OCI-LY1 (cell line): ENCODE measurements at regions not wholly inside any gene's neighbourhood (a gene's known extent, or its start where the extent isn't known, plus 50 kb on each side); places are given as distances from the start of the nearest gene placed in this dataset.

ENCODE experiments used
- H2AFZ ChIP-seq: fragments of 200-600 bp; sonication (generic), shearing (Covaris generic); 2 replicates; pipeline ENCODE4 v1.6.0; 2014; ENCODE audit warnings: antibody characterized with exemption, mild to moderate bottlenecking, low read length
- H3F3A ChIP-seq: fragments of 200-600 bp; sonication (generic), shearing (Covaris generic); 2 replicates; pipeline ENCODE4 v1.6.0; 2014; ENCODE audit warnings: mild to moderate bottlenecking, antibody characterized with exemption, low read length, moderate library complexity; ENCODE audit not compliant: insufficient read depth
- H3K27ac ChIP-seq: fragments of 200-600 bp; sonication (generic); 2 replicates; pipeline ENCODE4 v1.5.1; 2014; ENCODE audit warnings: low read length, mixed run types, mild to moderate bottlenecking, low read depth; ENCODE audit not compliant: poor library complexity, severe bottlenecking
- H3K27me3 ChIP-seq: fragments of 200-600 bp; sonication (generic); 2 replicates; pipeline ENCODE4 v1.6.0; 2014; ENCODE audit warnings: antibody characterized with exemption, mild to moderate bottlenecking, low read length, moderate library complexity; ENCODE audit not compliant: insufficient read depth
- H3K36me3 ChIP-seq: fragments of 200-600 bp; sonication (generic); 2 replicates; pipeline ENCODE4 v1.6.1; 2014; ENCODE audit warnings: mild to moderate bottlenecking, antibody characterized with exemption, low read length, moderate library complexity, mixed read lengths; ENCODE audit not compliant: insufficient read depth
- H3K4me1 ChIP-seq: fragments of 200-600 bp; sonication (generic); 2 replicates; pipeline ENCODE4 v1.5.1; 2014; ENCODE audit warnings: mild to moderate bottlenecking, low read length, moderate library complexity; ENCODE audit not compliant: insufficient read depth, severe bottlenecking
- H3K4me2 ChIP-seq: fragments of 200-600 bp; sonication (generic), shearing (Covaris generic); 2 replicates; pipeline ENCODE4 v1.6.1; 2014; ENCODE audit warnings: low read length
- H3K4me3 ChIP-seq: fragments of 200-600 bp; sonication (generic); 2 replicates; pipeline ENCODE4 v1.5.1; 2014; ENCODE audit warnings: low read length, low read depth, mild to moderate bottlenecking, mixed read lengths; ENCODE audit not compliant: poor library complexity, severe bottlenecking
- H3K79me2 ChIP-seq: fragments of 200-600 bp; shearing (Covaris generic); 2 replicates; pipeline ENCODE4 v1.6.1; 2016; ENCODE audit warnings: mixed run types, low read length, mixed read lengths; ENCODE audit not compliant: insufficient read depth
- H3K9ac ChIP-seq: fragments of 200-600 bp; sonication (generic), shearing (Covaris generic); 2 replicates; pipeline ENCODE4 v1.6.1; 2014; ENCODE audit warnings: mild to moderate bottlenecking, low read length, mixed read lengths
- H3K9me2 ChIP-seq: fragments of 200-600 bp; sonication (generic), shearing (Covaris generic); 2 replicates; pipeline ENCODE4 v1.6.1; 2014; ENCODE audit warnings: low read depth, mild to moderate bottlenecking, low read length, mixed read lengths
- H3K9me3 ChIP-seq: fragments of 200-600 bp; shearing (Covaris generic); 2 replicates; pipeline ENCODE4 v1.6.1; 2014; ENCODE audit warnings: low read length, mixed read lengths
- H4K20me1 ChIP-seq: fragments of 200-600 bp; sonication (generic), shearing (Covaris generic); 2 replicates; pipeline ENCODE4 v1.6.0; 2016; ENCODE audit warnings: mild to moderate bottlenecking, low read length; ENCODE audit not compliant: insufficient read depth
- EZH2 ChIP-seq: fragments of 200-600 bp; sonication (generic), shearing (Covaris generic); IDR thresholded peaks from 2 replicates; pipeline ENCODE4 v1.8.0; 2017; ENCODE audit warnings: borderline replicate concordance, mixed run types, mild to moderate bottlenecking, antibody characterized with exemption, low read length, moderate library complexity, mixed read lengths
- TF ChIP-seq, protein P1 (sequence below): fragments of 200-600 bp; sonication (generic), shearing (Covaris generic); IDR thresholded peaks from 2 replicates; pipeline ENCODE4 v1.5.1; 2017; ENCODE audit warnings: mild to moderate bottlenecking, antibody characterized with exemption, low read length, moderate library complexity, mixed read lengths

DNA sequence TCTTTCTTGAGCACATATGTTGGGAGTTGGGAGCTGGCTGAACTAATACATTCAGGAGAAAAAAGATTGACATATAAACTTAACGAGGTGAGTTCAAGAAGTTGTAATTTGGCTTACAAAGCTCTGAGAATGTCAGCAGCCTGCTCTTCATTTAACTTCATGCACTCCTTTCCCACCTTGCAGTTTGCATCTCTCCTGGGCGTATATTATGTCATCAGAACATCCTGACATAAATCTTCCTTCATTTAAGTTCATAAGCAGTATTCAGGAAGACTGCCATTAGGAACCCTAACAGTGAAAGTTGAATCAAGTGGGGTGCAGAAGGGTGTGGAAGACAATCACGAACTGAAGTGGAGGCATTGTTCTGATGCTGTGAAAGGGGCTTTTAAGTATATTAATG, 288.1 kb downstream of the ARPP21 start:
- no peaks in the 10 kb centered on the region for H3K9me2 ChIP-seq
- H3K27ac ChIP-seq: no peak overlapping the region
- H3K27me3 ChIP-seq: no peaks in the 10 kb centered on the region
- H3F3A ChIP-seq: no peaks in the 10 kb centered on the region
- H3K4me2 ChIP-seq: no peak overlapping the region
- H3K36me3 ChIP-seq: no peaks in the 10 kb centered on the region
- no peak overlapping the region for H3K9ac ChIP-seq
- H3K4me3 ChIP-seq: no peak overlapping the region
- peak overlapping the region; percentile 44; the same call in 1 of the 2 replicates for H2AFZ ChIP-seq
- no peaks in the 10 kb centered on the region for H4K20me1 ChIP-seq
- no peaks in the 10 kb centered on the region for H3K9me3 ChIP-seq
- no peak for TF ChIP-seq EZH2
- TF ChIP-seq, protein P1, sequence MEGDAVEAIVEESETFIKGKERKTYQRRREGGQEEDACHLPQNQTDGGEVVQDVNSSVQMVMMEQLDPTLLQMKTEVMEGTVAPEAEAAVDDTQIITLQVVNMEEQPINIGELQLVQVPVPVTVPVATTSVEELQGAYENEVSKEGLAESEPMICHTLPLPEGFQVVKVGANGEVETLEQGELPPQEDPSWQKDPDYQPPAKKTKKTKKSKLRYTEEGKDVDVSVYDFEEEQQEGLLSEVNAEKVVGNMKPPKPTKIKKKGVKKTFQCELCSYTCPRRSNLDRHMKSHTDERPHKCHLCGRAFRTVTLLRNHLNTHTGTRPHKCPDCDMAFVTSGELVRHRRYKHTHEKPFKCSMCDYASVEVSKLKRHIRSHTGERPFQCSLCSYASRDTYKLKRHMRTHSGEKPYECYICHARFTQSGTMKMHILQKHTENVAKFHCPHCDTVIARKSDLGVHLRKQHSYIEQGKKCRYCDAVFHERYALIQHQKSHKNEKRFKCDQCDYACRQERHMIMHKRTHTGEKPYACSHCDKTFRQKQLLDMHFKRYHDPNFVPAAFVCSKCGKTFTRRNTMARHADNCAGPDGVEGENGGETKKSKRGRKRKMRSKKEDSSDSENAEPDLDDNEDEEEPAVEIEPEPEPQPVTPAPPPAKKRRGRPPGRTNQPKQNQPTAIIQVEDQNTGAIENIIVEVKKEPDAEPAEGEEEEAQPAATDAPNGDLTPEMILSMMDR: no peak
- peaks cover 16% of the 10 kb centered on the region for H3K4me1 ChIP-seq
- H3K79me2 ChIP-seq: no peaks in the 10 kb centered on the region

DNA sequence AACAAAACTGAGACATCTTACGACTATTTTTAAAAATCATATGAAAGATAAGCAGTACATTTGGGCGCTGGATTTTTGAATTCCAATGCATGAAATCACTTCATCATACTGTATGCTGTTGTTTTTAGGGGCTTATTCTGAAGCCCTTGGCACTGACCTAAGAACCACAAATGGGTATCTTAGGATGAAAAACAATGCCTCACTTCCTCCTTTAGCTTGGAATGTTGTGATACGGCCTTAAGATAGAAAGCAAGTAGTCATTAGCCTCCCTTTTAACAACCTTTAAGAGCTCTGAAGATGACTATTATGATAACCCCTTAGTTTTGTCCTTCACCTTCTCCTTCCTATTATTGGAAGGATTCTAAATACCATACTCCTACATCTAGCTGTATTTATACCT, 289.8 kb downstream of the ARPP21 start:
- Histone ChIP-seq H3K4me2 (no peak overlapping the region), H3K9ac (no peak overlapping the region), H4K20me1 (no peaks in the 10 kb centered on the region), H3K4me3 (no peak overlapping the region), H3K36me3 (no peaks in the 10 kb centered on the region), H3F3A (no peaks in the 10 kb centered on the region), H2AFZ (no peak overlapping the region), H3K4me1 (peaks cover 25% of the 10 kb centered on the region), H3K27me3 (no peaks in the 10 kb centered on the region), H3K79me2 (no peaks in the 10 kb centered on the region), H3K9me3 (no peaks in the 10 kb centered on the region), H3K27ac (no peak overlapping the region), H3K9me2 (no peaks in the 10 kb centered on the region)
- TF ChIP-seq EZH2: no peak
- TF ChIP-seq, protein P1: no peak

DNA sequence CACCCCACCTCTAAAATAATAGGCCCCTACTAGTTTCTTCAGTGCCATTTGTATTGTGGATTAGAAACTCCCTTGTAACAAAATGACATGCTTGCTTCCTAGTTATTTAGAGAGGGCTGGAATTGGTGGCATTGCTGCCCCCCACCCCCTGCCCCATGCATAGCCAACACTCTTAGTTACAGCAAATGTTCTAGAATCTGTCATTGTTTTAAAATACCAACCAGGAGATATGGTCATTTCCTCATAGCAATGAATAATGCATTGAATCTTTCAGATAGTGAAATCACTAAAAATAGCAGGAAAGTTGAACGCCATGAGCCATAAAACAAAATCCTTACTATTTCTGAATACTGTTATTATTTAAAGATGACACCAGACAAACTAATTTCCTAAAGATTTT, 292.5 kb downstream of the ARPP21 start:
- H3F3A ChIP-seq: no peaks in the 10 kb centered on the region
- no peak overlapping the region for H3K9ac ChIP-seq
- H3K27ac ChIP-seq: no peak overlapping the region
- peak overlapping the region; percentile 1; the same call in 1 of the 2 replicates for H3K4me2 ChIP-seq
- no peaks in the 10 kb centered on the region for H3K27me3 ChIP-seq
- H3K4me1 ChIP-seq: peaks cover 39% of the 10 kb centered on the region
- no peak overlapping the region for H2AFZ ChIP-seq
- TF ChIP-seq, protein P1: no peak
- H3K79me2 ChIP-seq: no peaks in the 10 kb centered on the region
- H3K36me3 ChIP-seq: no peaks in the 10 kb centered on the region
- H3K4me3 ChIP-seq: no peak overlapping the region
- no peaks in the 10 kb centered on the region for H3K9me3 ChIP-seq
- no peaks in the 10 kb centered on the region for H3K9me2 ChIP-seq
- no peaks in the 10 kb centered on the region for H4K20me1 ChIP-seq
